MM.1S (cell line): ENCODE measurements at regions not wholly inside any gene's neighbourhood (a gene's known extent, or its start where the extent isn't known, plus 50 kb on each side); places are given as distances from the start of the nearest gene placed in this dataset.

Experiments
- DNase-seq: peaks from one replicate; pipeline ENCODE4 v3.0.0-alpha.2; 2015
- H2AFZ ChIP-seq: fragments of 300-600 bp; sonication (generic); 2 replicates; pipeline ENCODE4 v1.6.0; 2016; ENCODE audit warnings: antibody characterized with exemption, low read length
- H3F3A ChIP-seq: fragments of 300-600 bp; sonication (generic); 2 replicates; pipeline ENCODE4 v1.6.1; 2016; ENCODE audit warnings: mild to moderate bottlenecking, antibody characterized with exemption, low read length, moderate library complexity, mixed read lengths; ENCODE audit not compliant: insufficient read depth
- H3K27ac ChIP-seq: fragments of 300-600 bp; sonication (generic); 2 replicates; pipeline ENCODE4 v1.5.1; 2016; ENCODE audit warnings: mild to moderate bottlenecking, low read length
- H3K27me3 ChIP-seq: fragments of 300-600 bp; sonication (generic); replicated peaks from 2 replicates; pipeline ENCODE4 v1.6.0; 2016; ENCODE audit warnings: low read length; ENCODE audit not compliant: insufficient read depth
- H3K36me3 ChIP-seq: fragments of 300-600 bp; sonication (generic); replicated peaks from 2 replicates; pipeline ENCODE4 v1.6.1; 2016; ENCODE audit warnings: mild to moderate bottlenecking, low read length, mixed read lengths; ENCODE audit not compliant: insufficient read depth
- H3K4me1 ChIP-seq: fragments of 300-600 bp; sonication (generic); 2 replicates; pipeline ENCODE4 v1.6.1; 2016; ENCODE audit warnings: low read length, mixed read lengths
- H3K4me2 ChIP-seq: fragments of 300-600 bp; sonication (generic); 2 replicates; pipeline ENCODE4 v1.6.0; 2016; ENCODE audit warnings: low read depth, low read length
- H3K4me3 ChIP-seq: fragments of 300-600 bp; sonication (generic); 2 replicates; pipeline ENCODE4 v1.5.1; 2016; ENCODE audit warnings: low read length, mixed read lengths
- H3K79me2 ChIP-seq: fragments of 300-600 bp; sonication (generic); 2 replicates; pipeline ENCODE4 v1.6.1; 2016; ENCODE audit warnings: mixed run types, low read length, mixed read lengths
- H3K9ac ChIP-seq: fragments of 300-600 bp; sonication (generic); 2 replicates; pipeline ENCODE4 v1.6.1; 2016; ENCODE audit warnings: low read length, mixed read lengths
- H3K9me2 ChIP-seq: fragments of 300-600 bp; sonication (generic); replicated peaks from 2 replicates; pipeline ENCODE4 v1.6.1; 2016; ENCODE audit warnings: mild to moderate bottlenecking, low read length, mixed read lengths; ENCODE audit not compliant: insufficient read depth
- H3K9me3 ChIP-seq: fragments of 300-600 bp; sonication (generic); replicated peaks from 2 replicates; pipeline ENCODE4 v1.6.1; 2016; ENCODE audit warnings: mild to moderate bottlenecking, low read length, mixed read lengths; ENCODE audit not compliant: insufficient read depth
- H4K20me1 ChIP-seq: fragments of 300-600 bp; sonication (generic); 2 replicates; pipeline ENCODE4 v1.6.1; 2016; ENCODE audit warnings: mild to moderate bottlenecking, low read length, moderate library complexity, mixed read lengths; ENCODE audit not compliant: insufficient read depth
- CTCF ChIP-seq: fragments of 300-600 bp; sonication (generic); IDR thresholded peaks from 2 replicates; pipeline ENCODE4 v1.5.1; 2016; ENCODE audit warnings: antibody characterized with exemption, low read length, mixed read lengths
- EZH2 ChIP-seq: fragments of 300-600 bp; sonication (generic); optimal IDR thresholded peaks from 2 replicates; pipeline ENCODE3; 2017; ENCODE audit warnings: low read depth, mild to moderate bottlenecking, antibody characterized with exemption, low read length, mixed read lengths
- EZH2phosphoT487 ChIP-seq: fragments of 300-600 bp; sonication (generic); IDR thresholded peaks from 2 replicates; pipeline ENCODE4 v1.6.1; 2018; ENCODE audit warnings: antibody characterized with exemption, low read length

DNA sequence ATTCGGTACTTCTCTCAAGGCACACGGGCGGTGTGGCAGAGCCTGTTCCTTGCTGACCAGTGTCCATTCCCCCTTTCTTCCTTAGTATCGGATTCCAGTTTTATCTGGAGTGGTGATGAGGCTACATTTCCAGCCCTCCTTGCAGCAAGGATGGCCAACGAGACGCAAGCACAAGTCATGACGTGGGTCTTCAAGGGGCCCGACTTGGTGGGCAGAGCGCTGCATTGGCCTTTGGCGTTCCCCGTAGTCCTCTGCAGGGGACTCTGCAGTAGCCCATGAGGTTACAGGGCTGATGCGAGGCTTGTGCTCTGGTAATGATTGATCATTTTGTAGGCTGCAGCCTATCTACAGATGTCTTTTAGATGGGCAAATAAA, 194.5 kb downstream of the OPA1 start:
- no peaks in the 10 kb centered on the region for H3K9me3 ChIP-seq
- H3F3A ChIP-seq = no peaks in the 10 kb centered on the region
- no peak overlapping the region for H3K4me2 ChIP-seq
- H3K27ac ChIP-seq = no peak overlapping the region
- H3K9ac ChIP-seq = no peak overlapping the region
- H3K27me3 ChIP-seq = no peaks in the 10 kb centered on the region
- H3K4me1 ChIP-seq = no peaks in the 10 kb centered on the region
- no peaks in the 10 kb centered on the region for H3K79me2 ChIP-seq
- no peaks in the 10 kb centered on the region for H3K36me3 ChIP-seq
- no peak overlapping the region for H2AFZ ChIP-seq
- TF ChIP-seq CTCF = no peak
- H4K20me1 ChIP-seq = no peaks in the 10 kb centered on the region
- no peaks in the 10 kb centered on the region for H3K9me2 ChIP-seq
- H3K4me3 ChIP-seq = no peak overlapping the region
- no peak for DNase-seq

- Histone ChIP-seq H4K20me1 (no peaks in the 10 kb centered on the region), H3K9me3 (no peaks in the 10 kb centered on the region), H3K79me2 (no peaks in the 10 kb centered on the region), H3K9me2 (no peaks in the 10 kb centered on the region), H3K4me2 (no peak overlapping the region), H2AFZ (no peak overlapping the region), H3K9ac (no peak overlapping the region), H3K27ac (no peak overlapping the region), H3K36me3 (no peaks in the 10 kb centered on the region), H3K4me3 (no peak overlapping the region), H3K4me1 (no peaks in the 10 kb centered on the region), H3K27me3 (no peaks in the 10 kb centered on the region), H3F3A (no peaks in the 10 kb centered on the region)
- peak; percentile 77 for DNase-seq
- TF ChIP-seq CTCF (peak; percentile 94), EZH2phosphoT487 (no peak), EZH2 (no peak)
These were observed 195.4 kb downstream of the OPA1 start for GRCh38 chr3:193788189-193788991.

DNA sequence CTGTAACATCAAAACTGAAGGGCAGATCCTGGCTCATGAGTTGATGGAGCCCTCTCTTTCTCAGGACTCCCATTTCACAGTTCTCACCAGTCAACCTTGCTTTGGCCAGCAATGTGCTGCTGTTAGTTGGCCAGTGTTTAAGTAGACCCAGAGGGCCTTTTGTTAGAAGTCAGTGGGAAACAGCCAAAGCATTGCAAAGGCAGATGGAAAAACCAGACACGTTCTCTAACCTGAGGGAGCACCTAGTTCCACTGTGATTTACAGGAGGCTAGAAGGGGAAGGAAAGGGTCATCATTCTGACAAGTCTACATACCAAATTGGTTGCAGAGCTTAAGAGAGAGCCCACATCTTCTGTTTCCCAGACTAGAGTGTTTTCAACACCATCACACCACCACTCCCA, 196.4 kb downstream of the OPA1 start:
- Histone ChIP-seq H4K20me1 (no peaks in the 10 kb centered on the region), H2AFZ (no peak overlapping the region), H3K9me3 (no peaks in the 10 kb centered on the region), H3K4me2 (no peak overlapping the region), H3K27me3 (no peaks in the 10 kb centered on the region), H3K27ac (no peak overlapping the region), H3K36me3 (no peaks in the 10 kb centered on the region), H3K9ac (no peak overlapping the region), H3K4me1 (no peaks in the 10 kb centered on the region), H3K4me3 (no peak overlapping the region), H3F3A (no peaks in the 10 kb centered on the region), H3K79me2 (no peaks in the 10 kb centered on the region), H3K9me2 (no peaks in the 10 kb centered on the region)
- no peak for DNase-seq
- no peak for TF ChIP-seq EZH2
- TF ChIP-seq CTCF = no peak
- TF ChIP-seq EZH2phosphoT487 = no peak
